Urothelium cell line (cell line): ENCODE measurements at regions not wholly inside any gene's neighbourhood (a gene's known extent, or its start where the extent isn't known, plus 50 kb on each side); places are given as distances from the start of the nearest gene placed in this dataset.

Experiments used
- DNase-seq: peaks from one replicate; pipeline ENCODE4 v3.0.0; 2011; ENCODE audit warnings: low spot score, mixed read lengths
- FAIRE-seq: peaks from 2 replicates; lab custom pipeline; 2011; peaks lifted over from hg19 to GRCh38; lab: Jason Lieb, UNC

- DNase-seq (no peak), FAIRE-seq (no peak)
Observed at GRCh38 chr2:8267721-8268120, 414.1 kb upstream of the ID2 start.

- peak; percentile 42 for FAIRE-seq
- no peak for DNase-seq
Observed at GRCh38 chr2:8268172-8268783, 413.6 kb upstream of the ID2 start.

DNA sequence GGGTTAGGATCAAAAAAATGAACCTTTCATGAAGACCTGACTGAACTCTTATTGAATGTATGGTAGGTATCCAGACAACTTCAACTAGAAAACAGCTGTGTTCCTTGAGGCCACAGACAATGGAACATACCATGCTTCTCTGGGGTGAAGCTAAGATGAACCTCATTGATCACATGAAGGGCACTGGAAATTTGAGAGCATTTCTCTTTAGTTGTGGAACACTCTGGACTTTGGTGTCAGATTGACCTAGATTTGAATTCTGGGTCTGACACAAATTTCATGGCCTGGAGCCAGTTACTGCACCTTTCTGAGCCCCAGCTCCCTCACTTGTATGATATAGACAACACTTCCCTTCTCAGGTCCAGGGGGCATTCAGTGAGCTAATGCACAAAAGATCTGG lies 411.2 kb upstream of the ID2 start:
- no peak for DNase-seq

DNA sequence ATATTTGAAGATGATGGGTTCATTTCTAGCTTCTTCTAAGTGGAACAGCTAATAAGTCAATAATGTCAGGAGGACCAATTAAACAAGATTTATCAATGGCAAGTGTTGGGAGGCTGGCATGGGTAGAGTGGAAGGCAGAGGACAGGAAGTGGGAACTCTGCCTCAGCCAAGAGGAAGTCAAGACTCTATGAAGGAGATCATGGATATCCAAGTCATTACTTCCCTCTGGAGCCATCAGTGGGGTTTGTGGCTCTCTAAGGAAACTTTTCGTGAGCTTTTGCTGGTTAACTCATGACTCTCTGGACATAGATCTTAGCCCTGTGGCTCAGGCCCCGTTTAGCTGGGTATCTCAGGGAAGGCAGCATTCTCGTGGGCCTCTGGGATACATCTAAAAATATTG lies 410.4 kb upstream of the ID2 start:
- DNase-seq: no peak
- no peak for FAIRE-seq

More for the DNA sequence above, 411.2 kb upstream of the ID2 start:
- FAIRE-seq: no peak

DNA sequence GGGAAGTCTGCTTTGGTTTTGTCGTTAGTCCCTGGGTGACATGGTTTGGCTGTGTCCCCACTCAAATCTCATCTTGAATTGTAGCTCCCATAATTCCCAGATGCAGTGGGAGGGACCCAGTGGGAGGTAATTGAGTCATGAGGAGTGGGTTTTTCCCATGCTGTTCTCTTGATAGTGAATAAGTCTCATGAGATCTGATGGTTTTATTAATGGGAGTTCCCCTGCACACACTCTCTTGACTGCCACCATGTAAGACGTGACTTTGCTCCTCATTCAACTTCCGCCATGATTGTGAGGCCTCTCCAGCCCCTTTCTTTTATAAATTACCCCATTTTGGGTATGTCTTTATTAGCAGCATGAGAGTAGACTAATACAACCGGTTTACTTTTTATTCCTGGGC lies 405.8 kb upstream of the ID2 start:
- DNase-seq: no peak
- no peak for FAIRE-seq

- FAIRE-seq (no peak), DNase-seq (no peak)
Observed at GRCh38 chr2:8277921-8278571, 403.8 kb upstream of the ID2 start.

GRCh38 chr2:8278709-8279354 lies 403.0 kb upstream of the ID2 start:
- no peak for DNase-seq
- no peak for FAIRE-seq

DNA sequence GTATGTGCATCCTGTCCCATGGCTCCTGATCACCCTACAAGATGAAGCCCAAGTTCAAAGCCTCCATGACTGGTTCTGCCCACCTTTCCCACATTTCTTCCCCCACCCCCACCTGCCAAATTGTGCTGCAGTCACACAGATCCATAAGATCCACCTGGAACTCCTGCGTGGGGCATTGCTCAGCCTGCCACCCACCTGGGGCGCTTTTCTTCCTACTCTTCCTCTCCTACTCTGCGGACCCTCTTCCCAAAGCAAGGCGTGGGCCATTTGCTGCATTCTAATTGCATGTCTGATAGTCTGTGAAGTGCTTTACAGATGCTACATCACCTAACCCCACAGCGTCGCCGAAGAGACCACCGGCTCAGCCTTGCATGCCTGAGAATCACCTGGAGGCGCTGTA lies 402.4 kb upstream of the ID2 start:
- FAIRE-seq: no peak
- no peak for DNase-seq

- DNase-seq: no peak
- FAIRE-seq: no peak
Observed at GRCh38 chr2:8281234-8281633, 400.6 kb upstream of the ID2 start.

DNA sequence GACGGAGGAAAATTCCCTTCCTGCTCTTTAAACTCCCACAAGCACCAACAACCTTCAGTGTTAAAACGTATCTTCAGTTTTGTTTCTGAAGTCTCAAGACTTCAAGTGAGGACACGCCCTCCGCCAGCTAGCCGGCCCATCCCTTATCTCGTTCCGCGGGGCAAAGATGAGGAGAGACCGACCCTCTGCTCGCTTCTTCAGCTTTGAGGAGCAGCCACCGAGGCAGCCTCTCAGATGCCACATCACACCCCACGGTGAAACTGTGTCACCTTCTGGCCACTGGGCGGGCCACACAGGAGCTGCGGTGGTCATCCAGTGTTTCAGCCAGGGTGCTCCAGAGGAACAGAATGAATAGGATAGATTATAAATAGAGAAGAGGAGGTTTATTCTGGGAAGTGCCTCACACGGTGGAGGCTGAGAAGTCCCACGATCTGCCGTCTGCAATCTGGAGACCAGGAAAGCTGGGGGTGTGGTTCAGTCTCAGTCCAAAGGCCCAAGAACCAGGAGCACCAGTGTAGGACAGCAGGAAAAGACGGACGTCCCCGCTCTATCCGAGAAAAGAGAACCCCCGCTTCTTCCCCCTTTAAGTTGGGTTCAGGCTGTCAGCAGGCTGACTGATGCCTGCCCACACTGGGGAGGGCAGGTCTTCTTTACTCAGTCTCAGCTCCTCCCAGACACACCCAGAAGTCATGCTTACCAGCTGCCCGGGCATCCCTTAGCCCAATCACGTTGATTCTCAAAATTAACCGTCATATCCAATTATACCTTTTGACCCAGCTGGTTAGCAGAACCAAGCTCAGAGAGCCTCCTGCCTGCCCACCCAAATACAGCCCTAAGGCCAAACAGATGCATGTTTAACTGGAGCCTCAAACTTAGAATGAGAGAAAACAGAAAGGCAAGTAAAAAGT lies 399.7 kb upstream of the ID2 start:
- FAIRE-seq: no peak
- DNase-seq: no peak

GRCh38 chr2:8282858-8283252 lies 399.0 kb upstream of the ID2 start:
- DNase-seq: no peak

DNA sequence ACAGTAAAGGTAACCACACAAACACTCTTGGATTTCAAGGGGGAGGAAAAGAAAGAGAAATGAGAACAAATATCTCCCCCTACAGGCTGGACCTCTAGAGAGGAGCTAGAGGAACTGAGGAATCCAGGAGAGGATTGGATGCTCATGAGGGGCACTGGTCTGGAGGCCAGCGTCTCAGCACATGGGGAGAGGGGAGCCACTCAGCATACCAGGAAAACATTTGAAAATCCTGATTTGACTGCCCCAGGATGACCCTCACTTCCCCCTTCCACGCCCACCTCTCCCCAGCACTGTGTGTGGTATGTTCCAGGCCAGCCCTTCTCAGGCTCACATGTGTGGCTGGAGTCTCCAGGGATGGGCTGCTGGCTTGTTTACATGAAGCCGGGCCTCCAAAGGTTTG lies 396.8 kb upstream of the ID2 start:
- DNase-seq: no peak
- no peak for FAIRE-seq

More at GRCh38 chr2:8282858-8283252, 399.0 kb upstream of the ID2 start:
- no peak for FAIRE-seq

DNA sequence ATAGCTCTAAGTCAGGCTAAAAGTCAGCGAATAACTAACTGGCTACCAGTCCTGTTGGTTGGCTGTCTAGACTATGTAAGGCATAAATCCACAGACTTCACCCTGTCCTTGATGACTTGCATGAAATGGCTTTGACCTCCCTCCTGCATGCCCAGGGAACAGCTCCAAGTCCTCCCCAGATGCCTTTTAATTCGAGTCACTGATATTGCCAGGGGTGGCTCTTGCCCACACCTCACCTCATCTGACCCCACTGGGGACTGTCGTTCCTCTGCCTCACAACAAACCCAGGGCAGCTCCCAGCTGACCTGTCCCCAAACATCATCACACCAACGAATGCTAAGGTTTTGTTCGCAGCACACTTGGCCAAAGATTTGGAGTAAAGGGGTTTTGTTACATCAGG lies 396.0 kb upstream of the ID2 start:
- no peak for FAIRE-seq
- no peak for DNase-seq

GRCh38 chr2:8288206-8288605 lies 393.6 kb upstream of the ID2 start:
- DNase-seq (no peak), FAIRE-seq (no peak)

DNA sequence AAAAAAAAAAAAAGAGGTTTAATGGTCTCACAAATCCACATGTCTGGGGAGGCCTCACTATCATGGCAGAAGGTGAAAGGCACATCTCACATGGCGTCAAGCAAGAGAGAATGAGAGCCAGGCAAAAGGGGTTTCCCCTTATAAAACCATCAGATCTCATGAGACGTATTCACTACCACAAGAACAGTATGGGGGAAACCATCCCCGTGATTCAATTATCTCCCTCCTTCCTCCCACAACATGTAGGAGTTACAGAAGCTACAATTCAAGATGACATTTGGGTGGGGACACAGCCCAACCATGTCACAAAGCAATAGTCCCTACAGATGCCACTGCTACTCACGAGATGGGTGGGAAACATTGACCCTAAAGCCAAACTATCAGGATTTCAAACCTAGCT lies 392.7 kb upstream of the ID2 start:
- DNase-seq (no peak), FAIRE-seq (no peak)

- FAIRE-seq: no peak
- DNase-seq: no peak
Observed at GRCh38 chr2:8290771-8291352, 391.0 kb upstream of the ID2 start.

DNA sequence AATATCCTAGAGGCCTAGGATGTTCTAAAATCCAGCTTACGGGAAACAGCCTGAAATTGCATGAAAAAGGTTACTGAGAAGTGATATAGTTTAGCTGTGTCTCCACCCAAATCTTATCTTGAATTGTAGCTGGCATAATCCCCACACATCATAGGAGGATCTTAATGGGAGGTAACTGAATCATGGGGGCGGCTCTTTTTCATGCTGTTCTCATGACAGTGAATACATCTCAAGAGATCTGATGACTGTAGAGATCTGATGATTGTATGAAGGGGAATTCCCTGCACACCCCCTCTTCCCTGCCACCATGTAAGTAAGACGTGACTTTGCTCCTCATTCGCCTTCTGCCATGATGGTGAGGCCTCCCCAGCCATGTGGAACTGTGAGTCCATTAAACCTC lies 385.6 kb upstream of the ID2 start:
- FAIRE-seq (no peak), DNase-seq (no peak)

- FAIRE-seq (no peak), DNase-seq (no peak)
Observed at GRCh38 chr2:8297376-8298231, 384.3 kb upstream of the ID2 start.

GRCh38 chr2:8298783-8299182 lies 383.1 kb upstream of the ID2 start:
- no peak for DNase-seq
- FAIRE-seq: no peak

GRCh38 chr2:8300216-8300615 lies 381.6 kb upstream of the ID2 start:
- no peak for FAIRE-seq
- no peak for DNase-seq
